ENCODE measurements at regions not wholly inside any gene's neighbourhood (a gene's known extent, or its start where the extent isn't known, plus 50 kb on each side); places are given as distances from the start of the nearest gene placed in this dataset.

DNA sequence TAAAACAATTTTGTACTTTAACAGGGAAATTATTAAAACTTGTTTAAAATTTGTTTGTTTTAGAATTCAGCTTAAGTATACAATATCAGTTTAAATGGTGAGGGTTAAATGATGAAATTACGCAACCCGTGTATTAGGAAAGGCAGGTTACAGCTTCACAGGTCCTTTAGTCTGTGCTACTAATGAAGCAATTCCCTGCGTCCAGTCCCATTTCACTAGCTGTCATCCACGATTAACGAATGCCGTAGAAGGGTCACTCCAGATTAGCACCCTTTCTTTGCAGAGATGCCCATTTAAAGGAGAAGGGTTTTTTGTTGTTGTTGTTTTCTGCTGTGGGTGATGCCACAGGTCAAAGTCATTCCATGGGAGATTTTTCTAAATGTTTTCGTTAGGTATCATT is 457.6 kb upstream of the SLC10A2 start:
- Histone ChIP-seq H3K27me3 (no peaks in the 10 kb centered on the region), H3K9me3 (no peaks in the 10 kb centered on the region), H3K4me1 (no peaks in the 10 kb centered on the region), H3K27ac (no peak overlapping the region), H3K36me3 (no peaks in the 10 kb centered on the region), H3K4me3 (no peak overlapping the region)
- TF ChIP-seq, protein P1, sequence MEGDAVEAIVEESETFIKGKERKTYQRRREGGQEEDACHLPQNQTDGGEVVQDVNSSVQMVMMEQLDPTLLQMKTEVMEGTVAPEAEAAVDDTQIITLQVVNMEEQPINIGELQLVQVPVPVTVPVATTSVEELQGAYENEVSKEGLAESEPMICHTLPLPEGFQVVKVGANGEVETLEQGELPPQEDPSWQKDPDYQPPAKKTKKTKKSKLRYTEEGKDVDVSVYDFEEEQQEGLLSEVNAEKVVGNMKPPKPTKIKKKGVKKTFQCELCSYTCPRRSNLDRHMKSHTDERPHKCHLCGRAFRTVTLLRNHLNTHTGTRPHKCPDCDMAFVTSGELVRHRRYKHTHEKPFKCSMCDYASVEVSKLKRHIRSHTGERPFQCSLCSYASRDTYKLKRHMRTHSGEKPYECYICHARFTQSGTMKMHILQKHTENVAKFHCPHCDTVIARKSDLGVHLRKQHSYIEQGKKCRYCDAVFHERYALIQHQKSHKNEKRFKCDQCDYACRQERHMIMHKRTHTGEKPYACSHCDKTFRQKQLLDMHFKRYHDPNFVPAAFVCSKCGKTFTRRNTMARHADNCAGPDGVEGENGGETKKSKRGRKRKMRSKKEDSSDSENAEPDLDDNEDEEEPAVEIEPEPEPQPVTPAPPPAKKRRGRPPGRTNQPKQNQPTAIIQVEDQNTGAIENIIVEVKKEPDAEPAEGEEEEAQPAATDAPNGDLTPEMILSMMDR (IDR thresholded peaks at IDR 0.05), result no peak
- TF ChIP-seq POLR2A (IDR thresholded peaks at IDR 0.05) (no peak), POLR2AphosphoS5 (IDR thresholded peaks at IDR 0.05) (no peak)
- intact Hi-C loops (cut with DNase I; ENCODE audit: low total_unique reads), result no loop called here
- DNase-seq (ENCODE audit: low spot score in 2 of 2), result no peak

DNA sequence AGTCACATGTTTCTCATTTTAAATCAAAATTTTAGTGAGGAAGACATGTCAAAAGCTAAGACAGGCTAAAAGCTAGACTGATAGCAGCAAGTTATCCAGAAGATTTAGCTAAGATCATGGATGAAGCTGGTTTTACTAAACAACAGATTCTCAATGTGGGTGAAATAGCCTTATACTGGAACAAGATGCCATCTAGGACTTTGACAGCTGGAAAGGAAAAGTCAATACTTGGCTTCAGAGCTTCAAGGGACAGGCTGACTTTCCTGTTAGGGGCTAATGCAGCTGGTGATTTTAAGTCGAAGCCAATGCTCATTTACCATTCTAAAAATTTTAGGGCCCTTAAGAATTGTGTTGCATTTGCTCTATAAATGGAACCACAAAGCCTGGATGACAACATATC is 455.3 kb upstream of the SLC10A2 start:
- intact Hi-C loops (cut with DNase I; ENCODE audit: low total_unique reads), result no loop called here
- Histone ChIP-seq H3K27me3 (no peaks in the 10 kb centered on the region), H3K4me3 (no peak overlapping the region), H3K36me3 (no peaks in the 10 kb centered on the region), H3K4me1 (no peaks in the 10 kb centered on the region), H3K27ac (no peak overlapping the region), H3K9me3 (no peaks in the 10 kb centered on the region)
- no peak for DNase-seq (ENCODE audit: low spot score in 2 of 2)
- TF ChIP-seq POLR2A (IDR thresholded peaks at IDR 0.05), result no peak
- TF ChIP-seq POLR2AphosphoS5 (IDR thresholded peaks at IDR 0.05), result no peak
- TF ChIP-seq, protein P1 (IDR thresholded peaks at IDR 0.05), result no peak

DNA sequence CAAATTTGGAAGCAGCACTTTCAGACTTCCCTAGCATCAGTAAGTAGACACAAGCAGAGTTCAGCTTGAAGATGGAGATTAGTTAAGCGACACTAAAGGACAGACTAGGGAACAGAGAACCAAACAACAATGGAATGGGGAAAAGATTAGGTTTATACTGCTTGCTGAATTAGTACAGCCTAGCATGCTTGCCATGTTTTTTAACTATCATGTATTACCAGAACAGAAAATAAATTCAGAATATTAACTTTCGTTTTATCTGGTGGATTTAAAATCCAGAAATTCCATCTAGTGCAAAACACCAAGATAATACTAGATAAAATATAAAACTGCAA is 451.5 kb upstream of the SLC10A2 start:
- H3K27ac ChIP-seq, result no peak overlapping the region
- H3K9me3 ChIP-seq, result no peaks in the 10 kb centered on the region
- DNase-seq (ENCODE audit: low spot score in 2 of 2), result no peak
- no peak overlapping the region for H3K4me3 ChIP-seq
- H3K4me1 ChIP-seq, result no peaks in the 10 kb centered on the region
- TF ChIP-seq POLR2A (IDR thresholded peaks at IDR 0.05) (no peak), POLR2AphosphoS5 (IDR thresholded peaks at IDR 0.05) (no peak)
- TF ChIP-seq, protein P1 (IDR thresholded peaks at IDR 0.05), result no peak
- no peaks in the 10 kb centered on the region for H3K27me3 ChIP-seq
- H3K36me3 ChIP-seq, result no peaks in the 10 kb centered on the region
- intact Hi-C loops (cut with DNase I; ENCODE audit: low total_unique reads), result no loop called here

DNA sequence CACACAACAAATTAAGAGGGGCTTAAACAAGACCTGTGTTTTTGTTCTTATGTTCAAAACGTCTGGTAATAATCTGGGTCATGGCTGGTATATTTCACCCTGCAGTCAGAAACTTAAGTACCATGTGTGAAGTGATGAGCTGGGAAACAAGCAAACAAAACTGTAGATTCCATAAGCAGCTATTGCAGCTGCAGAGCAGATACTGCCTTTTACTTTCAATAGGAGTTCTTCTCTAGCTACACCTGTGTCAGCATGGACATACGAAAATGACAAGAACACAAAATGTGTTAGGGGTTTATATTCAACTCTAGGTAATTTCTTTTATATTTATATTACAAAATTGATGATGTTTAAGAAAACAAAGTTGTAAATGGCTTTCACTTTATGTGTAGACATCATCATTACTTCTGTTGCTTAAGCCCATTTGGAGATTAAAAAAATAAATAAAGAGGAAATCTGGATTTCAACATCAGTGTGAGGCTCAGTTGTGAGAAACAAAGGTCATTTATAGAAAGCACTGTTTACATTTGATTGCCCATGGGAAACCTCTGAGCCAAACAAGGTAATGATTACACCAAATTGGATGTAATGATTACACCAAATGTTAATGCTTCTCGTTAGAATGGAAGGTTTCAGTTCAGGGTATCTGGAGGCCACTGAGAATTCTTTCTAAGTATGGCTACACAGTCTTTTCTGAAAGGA is 451.0 kb upstream of the SLC10A2 start:
- Histone ChIP-seq H3K27ac (no peak overlapping the region), H3K9me3 (no peaks in the 10 kb centered on the region), H3K27me3 (no peaks in the 10 kb centered on the region), H3K36me3 (no peaks in the 10 kb centered on the region), H3K4me3 (no peak overlapping the region), H3K4me1 (no peaks in the 10 kb centered on the region)
- intact Hi-C loops (cut with DNase I; ENCODE audit: low total_unique reads), result no loop called here
- DNase-seq (ENCODE audit: low spot score in 2 of 2), result no peak
- no peak for TF ChIP-seq POLR2A (IDR thresholded peaks at IDR 0.05)
- TF ChIP-seq POLR2AphosphoS5 (IDR thresholded peaks at IDR 0.05), result no peak
- TF ChIP-seq, protein P1 (IDR thresholded peaks at IDR 0.05), result no peak

DNA sequence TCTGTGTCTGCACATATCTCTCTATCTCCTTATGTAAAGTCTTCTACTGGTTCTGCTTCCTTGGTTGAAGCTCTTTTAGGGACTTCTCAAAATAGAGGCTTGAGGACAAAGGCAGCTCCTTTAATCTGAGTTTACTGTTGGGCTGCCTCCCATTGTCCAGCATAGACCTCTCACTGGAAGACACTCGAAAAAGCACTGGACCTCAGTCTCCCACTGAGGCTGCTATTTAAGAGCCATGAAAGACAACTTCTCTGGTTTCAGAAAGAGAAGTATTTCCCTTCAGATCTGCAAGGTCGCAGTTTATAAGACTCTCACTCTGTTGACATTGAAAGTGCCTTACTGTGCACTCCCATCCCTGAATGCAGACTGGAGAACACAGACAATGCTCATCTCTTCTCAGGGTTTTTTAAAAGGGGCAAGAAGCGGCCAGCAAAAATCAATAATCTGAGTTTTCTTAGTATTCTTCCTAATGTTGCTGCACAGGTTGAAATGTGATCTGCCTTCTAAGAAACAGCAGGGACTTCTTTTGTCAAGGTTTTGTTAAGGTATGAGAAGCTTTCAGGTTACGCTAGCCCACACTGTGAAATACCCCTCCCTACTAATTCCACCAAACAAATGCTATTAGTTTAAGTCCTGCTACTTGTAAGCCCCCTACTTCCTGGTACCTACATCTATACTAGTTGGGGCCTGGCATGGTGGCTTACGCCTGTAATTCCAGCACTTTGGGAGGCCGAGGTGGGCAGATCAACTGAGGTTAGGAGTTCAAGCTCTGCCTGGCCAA is 450.0 kb upstream of the SLC10A2 start:
- no peak for DNase-seq (ENCODE audit: low spot score in 2 of 2)
- Histone ChIP-seq H3K4me1 (no peaks in the 10 kb centered on the region), H3K9me3 (no peaks in the 10 kb centered on the region), H3K27me3 (no peaks in the 10 kb centered on the region), H3K27ac (no peak overlapping the region), H3K4me3 (no peak overlapping the region), H3K36me3 (no peaks in the 10 kb centered on the region)
- TF ChIP-seq POLR2A (IDR thresholded peaks at IDR 0.05), result no peak
- TF ChIP-seq POLR2AphosphoS5 (IDR thresholded peaks at IDR 0.05), result no peak
- TF ChIP-seq, protein P1 (IDR thresholded peaks at IDR 0.05), result no peak
- intact Hi-C loops (cut with DNase I; ENCODE audit: low total_unique reads), result no loop called here

All from breast epithelium (tissue), 4 donors.